H1 (cell line): ENCODE measurements at regions not wholly inside any gene's neighbourhood (a gene's known extent, or its start where the extent isn't known, plus 50 kb on each side); places are given as distances from the start of the nearest gene placed in this dataset.

Experiments used
- CEBPB ChIP-seq: IDR thresholded peaks from 2 replicates; pipeline ENCODE4 v1.6.1; 2012; ENCODE audit warnings: low read depth, low read length
- CTCF ChIP-seq, 3 experiments: IDR thresholded peaks; 1 replicate in 2 of 3; 2 replicates in 1 of 3; pipeline versions ENCODE4 v1.5.1 to v1.6.1; 2011; ENCODE audit warnings: low read length in 3 of 3, mild to moderate bottlenecking in 3 of 3, inconsistent platforms in 2 of 3, low read depth in 1 of 3, moderate library complexity in 1 of 3; ENCODE audit not compliant: insufficient read depth in 1 of 3; ENCODE audit errors: control extremely low read depth in 1 of 3
- EP300 ChIP-seq, 2 experiments: IDR thresholded peaks; 1 replicate in 1 of 2; 2 replicates in 1 of 2; pipeline ENCODE4 v1.6.1; 2011 to 2012; ENCODE audit warnings: low read depth in 2 of 2, low read length in 2 of 2, mild to moderate bottlenecking in 2 of 2, borderline replicate concordance in 1 of 2, inconsistent platforms in 1 of 2, moderate library complexity in 1 of 2
- TBP ChIP-seq: IDR thresholded peaks from 2 replicates; pipeline ENCODE4 v1.6.1; 2011; ENCODE audit warnings: low read depth, low read length, improper control_type of control experiment
- YY1 ChIP-seq: IDR thresholded peaks from 2 replicates; pipeline ENCODE4 v1.6.1; 2011; ENCODE audit warnings: low read depth, mild to moderate bottlenecking, low read length

- TF ChIP-seq YY1 (no peak), CEBPB (no peak), EP300 (IDR thresholded peaks at IDR 0.05; ENCODE audit: borderline replicate concordance in 1 of 2, low read depth in 2 of 2, low read length in 2 of 2) (no peak), CTCF (IDR thresholded peaks at IDR 0.05; ENCODE audit: control extremely low read depth in 1 of 3, insufficient read depth in 1 of 3, low read depth in 1 of 3, low read length in 3 of 3) (no peak), TBP (no peak)
Observed at GRCh38 chrX:40230646-40231045, 132.9 kb upstream of the BCOR start.
